Bronchial epithelial cell (primary cell): ENCODE measurements at regions not wholly inside any gene's neighbourhood (a gene's known extent, or its start where the extent isn't known, plus 50 kb on each side); places are given as distances from the start of the nearest gene placed in this dataset.

ENCODE experiments used
- DNase-seq: peaks from one replicate; pipeline ENCODE4 v3.0.0-alpha.2; 2010; ENCODE audit warnings: low read depth
- FAIRE-seq: peaks from 2 replicates; lab custom pipeline; 2011; peaks lifted over from hg19 to GRCh38; lab: Jason Lieb, UNC
- H3K27me3 ChIP-seq: 2 replicates; pipeline ENCODE4 v1.5.1; 2011; ENCODE audit warnings: low read length; ENCODE audit not compliant: control insufficient read depth, insufficient read depth
- H3K36me3 ChIP-seq: 2 replicates; pipeline ENCODE4 v1.5.1; 2011; ENCODE audit warnings: low read length; ENCODE audit not compliant: control insufficient read depth, insufficient read depth
- H3K4me3 ChIP-seq: 2 replicates; pipeline ENCODE4 v1.5.1; 2011; ENCODE audit warnings: mild to moderate bottlenecking, low read depth, low read length, control low read depth
- TF ChIP-seq, protein P1 (sequence below): IDR thresholded peaks from 2 replicates; pipeline ENCODE4 v1.5.1; 2011; ENCODE audit warnings: mild to moderate bottlenecking, moderate library complexity, low read length, control low read depth, inconsistent platforms; ENCODE audit not compliant: insufficient read depth, severe bottlenecking

DNA sequence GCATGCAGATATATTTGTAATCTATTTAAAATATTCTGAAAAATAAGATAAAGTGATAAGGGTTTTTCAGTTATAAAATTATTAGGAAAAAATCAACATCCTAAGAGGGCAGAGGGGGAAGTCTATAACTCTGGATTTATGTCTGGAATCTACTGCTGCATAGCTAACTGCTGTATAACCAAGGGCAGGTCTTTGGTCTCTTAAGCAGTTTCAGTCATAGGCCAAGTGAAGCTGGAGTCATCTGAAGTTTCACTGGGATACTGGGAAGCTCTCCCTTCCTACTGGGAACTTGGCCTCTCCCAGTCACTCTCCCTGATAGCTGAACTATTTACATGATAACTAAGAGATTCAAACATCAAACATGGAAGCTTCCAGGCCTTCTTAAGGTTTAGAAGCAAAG lies 1409.9 kb upstream of the PCDH7 start:
- TF ChIP-seq, protein P1, sequence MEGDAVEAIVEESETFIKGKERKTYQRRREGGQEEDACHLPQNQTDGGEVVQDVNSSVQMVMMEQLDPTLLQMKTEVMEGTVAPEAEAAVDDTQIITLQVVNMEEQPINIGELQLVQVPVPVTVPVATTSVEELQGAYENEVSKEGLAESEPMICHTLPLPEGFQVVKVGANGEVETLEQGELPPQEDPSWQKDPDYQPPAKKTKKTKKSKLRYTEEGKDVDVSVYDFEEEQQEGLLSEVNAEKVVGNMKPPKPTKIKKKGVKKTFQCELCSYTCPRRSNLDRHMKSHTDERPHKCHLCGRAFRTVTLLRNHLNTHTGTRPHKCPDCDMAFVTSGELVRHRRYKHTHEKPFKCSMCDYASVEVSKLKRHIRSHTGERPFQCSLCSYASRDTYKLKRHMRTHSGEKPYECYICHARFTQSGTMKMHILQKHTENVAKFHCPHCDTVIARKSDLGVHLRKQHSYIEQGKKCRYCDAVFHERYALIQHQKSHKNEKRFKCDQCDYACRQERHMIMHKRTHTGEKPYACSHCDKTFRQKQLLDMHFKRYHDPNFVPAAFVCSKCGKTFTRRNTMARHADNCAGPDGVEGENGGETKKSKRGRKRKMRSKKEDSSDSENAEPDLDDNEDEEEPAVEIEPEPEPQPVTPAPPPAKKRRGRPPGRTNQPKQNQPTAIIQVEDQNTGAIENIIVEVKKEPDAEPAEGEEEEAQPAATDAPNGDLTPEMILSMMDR: no peak
- Histone ChIP-seq H3K27me3 (no peaks in the 10 kb centered on the region), H3K36me3 (no peaks in the 10 kb centered on the region), H3K4me3 (no peak overlapping the region)
- no peak for FAIRE-seq
- DNase-seq: no peak

DNA sequence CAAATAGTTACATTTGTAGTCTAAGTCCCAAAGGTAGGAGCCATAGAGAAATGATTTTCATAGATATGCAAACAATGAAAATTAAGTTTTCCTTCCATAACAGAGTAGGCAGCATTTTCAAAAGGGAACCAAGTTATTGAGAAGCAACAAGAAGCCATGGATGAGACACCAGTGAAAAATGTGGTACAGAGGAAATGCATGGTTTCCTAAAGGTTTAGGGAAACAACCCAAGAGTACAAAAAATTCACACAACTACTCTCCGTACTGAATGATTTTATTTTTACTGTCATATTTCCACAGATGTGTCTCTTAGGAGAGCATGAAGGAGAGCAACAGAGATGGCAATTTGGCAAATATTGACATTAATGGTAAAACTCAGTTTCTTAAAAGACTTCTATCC lies 1408.9 kb upstream of the PCDH7 start:
- DNase-seq (no peak), FAIRE-seq (no peak)
- H3K36me3 ChIP-seq: no peaks in the 10 kb centered on the region
- no peaks in the 10 kb centered on the region for H3K27me3 ChIP-seq
- TF ChIP-seq, protein P1: no peak
- no peak overlapping the region for H3K4me3 ChIP-seq

DNA sequence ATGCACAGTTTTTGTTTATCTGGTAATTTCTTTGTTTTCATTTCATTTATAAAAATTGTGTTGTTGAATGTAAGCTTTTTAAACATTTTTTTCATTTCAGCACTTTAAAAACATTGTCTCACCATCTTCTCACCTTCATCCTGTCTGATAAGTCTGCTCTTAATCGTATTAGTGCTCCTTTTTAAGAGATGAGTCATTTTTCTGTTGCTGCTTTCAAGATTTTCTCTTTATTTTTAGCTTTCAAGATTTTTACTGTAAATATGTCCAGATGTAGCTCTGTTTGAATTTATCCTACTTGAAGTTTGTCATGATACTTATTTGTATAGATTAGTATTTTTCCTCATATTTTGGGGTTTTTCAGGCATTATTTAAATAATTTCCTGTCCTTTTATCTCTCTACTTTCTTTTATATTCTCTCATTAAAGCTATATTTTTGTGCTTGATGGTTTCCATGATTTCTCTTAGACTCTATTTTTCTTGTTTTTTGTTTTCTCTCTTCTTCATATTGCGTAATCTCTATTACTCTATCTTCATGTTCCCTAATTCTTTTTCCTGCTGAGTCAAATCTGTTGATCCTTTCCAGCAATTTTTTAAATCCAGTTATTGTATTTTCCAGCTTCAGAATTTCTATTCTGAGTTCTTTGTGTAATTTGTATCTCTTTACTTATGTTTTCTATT lies 1400.4 kb upstream of the PCDH7 start:
- H3K36me3 ChIP-seq: no peaks in the 10 kb centered on the region
- FAIRE-seq (no peak), DNase-seq (no peak)
- no peaks in the 10 kb centered on the region for H3K27me3 ChIP-seq
- TF ChIP-seq, protein P1: no peak
- no peak overlapping the region for H3K4me3 ChIP-seq

DNA sequence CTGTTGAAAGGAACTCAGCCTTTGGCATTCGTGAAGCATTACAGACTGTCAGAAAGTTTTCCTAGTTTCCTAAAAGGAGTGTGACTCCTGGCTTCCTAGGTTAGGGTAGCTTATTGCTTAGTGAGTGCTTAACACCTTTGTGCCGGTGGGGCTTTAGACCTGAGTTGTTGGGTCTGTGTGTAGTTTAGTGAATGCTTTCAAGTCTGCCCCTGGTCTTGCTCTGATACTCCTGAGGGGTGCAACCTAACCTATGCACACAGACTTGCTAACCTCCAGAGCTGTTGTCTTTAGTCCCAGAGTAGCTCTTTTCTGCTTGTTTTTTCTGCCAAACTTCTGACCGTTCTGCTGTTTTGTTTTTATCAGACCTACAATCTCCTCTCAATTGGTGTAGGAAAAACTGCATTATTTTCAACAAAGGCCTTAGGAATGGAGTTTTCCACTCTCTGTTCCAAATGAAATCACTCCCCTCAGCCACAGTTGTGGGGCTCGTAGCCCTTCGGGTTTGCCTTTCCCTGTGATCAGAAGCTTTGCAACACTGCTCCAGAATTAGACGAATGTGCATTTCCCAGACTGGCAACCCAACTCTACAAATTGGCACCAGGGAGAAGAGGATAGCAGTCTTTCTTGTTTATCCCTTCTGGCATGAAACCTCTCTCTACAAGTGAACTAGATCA lies 1399.1 kb upstream of the PCDH7 start:
- TF ChIP-seq, protein P1: no peak
- H3K4me3 ChIP-seq: no peak overlapping the region
- no peaks in the 10 kb centered on the region for H3K27me3 ChIP-seq
- FAIRE-seq (no peak), DNase-seq (no peak)
- H3K36me3 ChIP-seq: no peaks in the 10 kb centered on the region

DNA sequence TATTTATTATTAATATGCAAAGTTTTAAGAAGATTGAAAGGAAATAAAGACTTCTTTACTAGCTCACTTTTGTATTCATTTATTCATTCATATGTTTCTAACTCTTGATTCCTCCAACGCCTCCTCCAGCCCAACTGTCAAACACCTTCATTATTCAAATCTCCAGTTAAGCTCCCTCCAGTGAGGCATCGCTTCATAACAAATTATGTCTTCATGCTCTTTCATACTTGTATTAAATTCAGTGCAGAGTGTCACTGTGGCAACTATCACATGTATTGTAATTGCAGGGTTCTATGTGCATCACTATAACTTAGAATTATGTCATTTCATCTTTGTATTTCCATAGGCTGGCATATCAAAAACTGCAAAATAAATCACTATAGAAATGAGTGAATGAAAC lies 1394.2 kb upstream of the PCDH7 start:
- Histone ChIP-seq H3K4me3 (no peak overlapping the region), H3K27me3 (no peaks in the 10 kb centered on the region), H3K36me3 (no peaks in the 10 kb centered on the region)
- TF ChIP-seq, protein P1: no peak
- no peak for DNase-seq
- FAIRE-seq: no peak

DNA sequence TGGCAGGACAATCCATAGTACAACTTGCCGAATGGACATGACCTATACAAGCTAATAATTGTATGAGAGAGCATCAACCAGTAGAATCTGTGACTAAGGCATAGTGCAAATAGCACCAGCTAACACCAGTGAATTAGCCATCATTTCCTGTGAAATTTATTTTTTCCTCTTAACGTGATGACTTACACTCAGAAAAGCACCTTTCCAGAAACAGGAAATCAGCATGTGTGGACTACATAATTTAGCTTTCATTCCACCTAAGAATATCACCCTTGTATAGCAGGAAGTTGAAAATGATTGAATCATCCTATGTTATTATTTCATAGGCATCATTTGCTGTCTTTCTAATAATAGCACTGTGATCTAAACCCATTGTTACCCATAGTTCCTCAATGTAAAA lies 1393.4 kb upstream of the PCDH7 start:
- no peak overlapping the region for H3K4me3 ChIP-seq
- H3K36me3 ChIP-seq: no peaks in the 10 kb centered on the region
- TF ChIP-seq, protein P1: no peak
- no peaks in the 10 kb centered on the region for H3K27me3 ChIP-seq
- FAIRE-seq: no peak
- peak; percentile 65 for DNase-seq
